ENCODE measurements at regions not wholly inside any gene's neighbourhood (a gene's known extent, or its start where the extent isn't known, plus 50 kb on each side); places are given as distances from the start of the nearest gene placed in this dataset.

DNA sequence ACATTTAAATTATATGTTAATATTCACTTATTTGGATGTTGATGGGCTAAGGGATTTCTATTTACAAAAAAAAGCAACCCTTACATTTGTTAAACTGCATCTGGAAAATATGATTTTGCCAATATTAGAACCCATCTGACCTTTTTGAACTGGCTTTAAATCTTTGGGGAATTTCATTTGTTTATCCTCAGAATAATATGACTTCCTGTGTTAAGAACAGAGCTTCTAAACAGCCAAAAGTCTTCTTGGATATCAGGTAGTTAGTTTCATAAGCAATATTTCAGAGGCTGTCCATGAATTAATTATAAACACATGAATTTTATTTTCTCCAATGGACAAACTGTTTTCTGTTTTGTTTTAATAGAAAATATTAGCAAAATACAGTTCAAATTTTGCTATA lies 301.9 kb upstream of the AGTR1 start:
- TF ChIP-seq POLR2A (IDR thresholded peaks at IDR 0.05; ENCODE audit: low read depth, low read length) (no peak), PAX5 (IDR thresholded peaks at IDR 0.05; ENCODE audit: insufficient read depth, low read length, severe bottlenecking) (no peak), POLR2AphosphoS5 (IDR thresholded peaks at IDR 0.05; ENCODE audit: low read depth, low read length) (no peak), SPI1 (IDR thresholded peaks at IDR 0.05; ENCODE audit: low read depth, low read length) (no peak), TAF1 (IDR thresholded peaks at IDR 0.05; ENCODE audit: low read depth, low read length) (no peak), POU2F2 (IDR thresholded peaks at IDR 0.05; ENCODE audit: low read depth, low read length) (no peak)
- FAIRE-seq = no peak
- DNase-seq (ENCODE audit: insufficient read length, low spot score) = no peak

DNA sequence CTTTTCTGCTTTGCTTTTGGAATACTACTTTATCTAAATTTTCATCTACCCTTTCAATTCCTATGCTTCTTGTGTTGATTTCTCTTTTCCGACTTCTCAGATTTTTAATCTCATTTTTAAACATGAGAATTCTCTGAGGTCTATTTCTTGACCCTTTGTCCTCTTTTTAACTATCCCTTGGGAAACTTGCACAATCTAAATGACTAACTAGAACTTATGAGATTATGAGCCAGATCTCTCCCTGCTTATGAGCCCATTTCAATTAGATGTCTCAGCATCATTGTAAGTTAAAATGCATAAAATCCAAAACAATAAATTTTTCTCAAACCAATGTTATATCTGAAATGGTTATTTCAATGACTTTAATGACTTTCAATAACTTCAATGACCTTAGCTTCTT lies 296.9 kb upstream of the AGTR1 start:
- TF ChIP-seq TAF1 (IDR thresholded peaks at IDR 0.05; ENCODE audit: low read depth, low read length) (no peak), POLR2A (IDR thresholded peaks at IDR 0.05; ENCODE audit: low read depth, low read length) (no peak)
- FAIRE-seq (no peak), DNase-seq (ENCODE audit: insufficient read length, low spot score) (no peak)

GRCh38 chr3:148408667-148409066 lies 289.0 kb upstream of the AGTR1 start:
- DNase-seq (ENCODE audit: insufficient read length, low spot score) (no peak), FAIRE-seq (no peak)

DNA sequence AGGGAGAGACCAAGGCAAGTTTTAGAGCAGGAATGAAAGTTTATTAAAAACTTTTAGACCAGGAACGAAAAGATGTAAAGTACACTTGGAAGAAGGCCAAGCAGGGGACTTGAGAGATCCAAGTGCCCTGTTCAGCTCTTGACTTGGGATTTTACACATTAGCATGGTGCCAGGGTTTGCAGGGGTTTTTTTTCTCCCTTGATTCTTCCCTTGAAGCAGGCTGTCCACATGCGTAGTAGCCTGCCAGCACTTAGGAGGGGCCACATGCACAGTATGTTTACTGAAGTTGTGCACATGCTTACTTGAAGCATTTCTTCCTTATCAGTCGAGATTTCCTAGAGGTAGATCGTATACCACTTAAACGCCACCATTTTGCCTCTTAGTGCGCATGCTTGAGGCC lies 277.5 kb upstream of the AGTR1 start:
- no peak for TF ChIP-seq SPI1 (IDR thresholded peaks at IDR 0.05; ENCODE audit: low read depth, low read length)
- TF ChIP-seq TAF1 (IDR thresholded peaks at IDR 0.05; ENCODE audit: low read depth, low read length) = no peak
- no peak for TF ChIP-seq POLR2A (IDR thresholded peaks at IDR 0.05; ENCODE audit: low read depth, low read length)
- no peak for TF ChIP-seq PAX5 (IDR thresholded peaks at IDR 0.05; ENCODE audit: insufficient read depth, low read length, severe bottlenecking)
- TF ChIP-seq POU2F2 (IDR thresholded peaks at IDR 0.05; ENCODE audit: low read depth, low read length) = no peak
- no peak for TF ChIP-seq POLR2AphosphoS5 (IDR thresholded peaks at IDR 0.05; ENCODE audit: low read depth, low read length)
- no peak for FAIRE-seq

More at GRCh38 chr3:148408667-148409066, 289.0 kb upstream of the AGTR1 start:
- no peak for TF ChIP-seq POU2F2 (IDR thresholded peaks at IDR 0.05; ENCODE audit: low read depth, low read length)
- no peak for TF ChIP-seq POLR2AphosphoS5 (IDR thresholded peaks at IDR 0.05; ENCODE audit: low read depth, low read length)
- TF ChIP-seq PAX5 (IDR thresholded peaks at IDR 0.05; ENCODE audit: insufficient read depth, low read length, severe bottlenecking) = no peak
- TF ChIP-seq POLR2A (IDR thresholded peaks at IDR 0.05; ENCODE audit: low read depth, low read length) = no peak
- no peak for TF ChIP-seq TAF1 (IDR thresholded peaks at IDR 0.05; ENCODE audit: low read depth, low read length)
- TF ChIP-seq SPI1 (IDR thresholded peaks at IDR 0.05; ENCODE audit: low read depth, low read length) = no peak

DNA sequence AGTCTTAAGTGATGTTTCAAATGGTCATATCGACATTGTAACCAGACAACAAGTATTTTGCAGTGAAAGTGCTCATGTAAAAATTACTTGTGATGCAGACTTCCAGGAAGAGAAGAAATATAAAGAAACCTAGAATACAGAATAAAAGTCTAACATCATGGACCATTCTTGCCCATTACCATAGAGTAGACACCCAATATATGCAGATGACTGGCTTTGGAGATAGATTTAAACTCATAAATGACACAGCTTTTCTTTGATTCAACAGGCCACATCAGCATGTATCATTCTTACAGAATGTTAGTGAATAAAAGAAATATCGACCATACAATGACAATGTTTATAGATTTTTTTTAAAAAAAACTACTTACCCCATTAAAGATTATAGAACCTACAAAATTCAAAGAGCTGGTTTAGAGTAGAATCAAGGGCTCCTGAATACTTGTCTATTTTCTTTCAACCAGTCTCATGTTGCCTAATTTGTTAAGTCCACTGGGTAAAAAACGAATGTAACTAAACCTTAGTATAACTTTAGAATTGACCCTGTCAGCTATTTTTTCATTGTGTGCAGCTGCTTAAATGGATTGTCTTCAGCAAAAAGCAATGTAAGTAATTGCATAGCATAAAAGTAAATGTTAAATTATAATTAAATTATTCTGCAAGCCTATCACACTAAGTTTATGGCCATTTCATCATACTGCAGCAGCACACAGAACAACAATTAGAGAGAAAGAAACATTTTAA lies 268.7 kb upstream of the AGTR1 start:
- FAIRE-seq (no peak), DNase-seq (ENCODE audit: insufficient read length, low spot score) (no peak)

More for the DNA sequence above, 277.5 kb upstream of the AGTR1 start:
- DNase-seq (ENCODE audit: insufficient read length, low spot score) = no peak

DNA sequence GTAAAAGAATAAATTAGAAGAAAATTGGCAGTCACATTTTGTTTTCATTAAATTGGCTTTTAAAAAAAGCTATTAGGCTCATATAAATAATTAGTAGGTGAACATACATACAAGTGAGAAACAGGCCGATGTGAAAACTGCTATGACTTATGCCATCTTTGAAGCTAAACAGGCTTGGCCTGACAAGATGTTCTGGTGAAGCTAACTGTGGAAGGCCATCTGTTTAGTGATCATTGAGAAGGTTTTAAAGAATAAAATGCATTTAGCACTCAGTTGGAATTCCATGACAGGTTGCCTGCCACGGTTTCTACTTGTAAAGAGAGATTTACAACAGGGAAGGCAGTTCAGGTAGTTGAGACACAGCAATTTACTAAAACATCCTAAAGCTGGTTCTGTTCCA lies 264.0 kb upstream of the AGTR1 start:
- no peak for TF ChIP-seq POLR2A (IDR thresholded peaks at IDR 0.05; ENCODE audit: low read depth, low read length)
- no peak for TF ChIP-seq POU2F2 (IDR thresholded peaks at IDR 0.05; ENCODE audit: low read depth, low read length)
- no peak for TF ChIP-seq SPI1 (IDR thresholded peaks at IDR 0.05; ENCODE audit: low read depth, low read length)
- no peak for TF ChIP-seq PAX5 (IDR thresholded peaks at IDR 0.05; ENCODE audit: insufficient read depth, low read length, severe bottlenecking)
- no peak for TF ChIP-seq TAF1 (IDR thresholded peaks at IDR 0.05; ENCODE audit: low read depth, low read length)
- TF ChIP-seq POLR2AphosphoS5 (IDR thresholded peaks at IDR 0.05; ENCODE audit: low read depth, low read length) = no peak
- FAIRE-seq (no peak), DNase-seq (ENCODE audit: insufficient read length, low spot score) (no peak)

More for the DNA sequence above, 268.7 kb upstream of the AGTR1 start:
- TF ChIP-seq TAF1 (IDR thresholded peaks at IDR 0.05; ENCODE audit: low read depth, low read length) (no peak), POU2F2 (IDR thresholded peaks at IDR 0.05; ENCODE audit: low read depth, low read length) (no peak), POLR2AphosphoS5 (IDR thresholded peaks at IDR 0.05; ENCODE audit: low read depth, low read length) (no peak), PAX5 (IDR thresholded peaks at IDR 0.05; ENCODE audit: insufficient read depth, low read length, severe bottlenecking) (no peak), POLR2A (IDR thresholded peaks at IDR 0.05; ENCODE audit: low read depth, low read length) (no peak), SPI1 (IDR thresholded peaks at IDR 0.05; ENCODE audit: low read depth, low read length) (no peak)

DNA sequence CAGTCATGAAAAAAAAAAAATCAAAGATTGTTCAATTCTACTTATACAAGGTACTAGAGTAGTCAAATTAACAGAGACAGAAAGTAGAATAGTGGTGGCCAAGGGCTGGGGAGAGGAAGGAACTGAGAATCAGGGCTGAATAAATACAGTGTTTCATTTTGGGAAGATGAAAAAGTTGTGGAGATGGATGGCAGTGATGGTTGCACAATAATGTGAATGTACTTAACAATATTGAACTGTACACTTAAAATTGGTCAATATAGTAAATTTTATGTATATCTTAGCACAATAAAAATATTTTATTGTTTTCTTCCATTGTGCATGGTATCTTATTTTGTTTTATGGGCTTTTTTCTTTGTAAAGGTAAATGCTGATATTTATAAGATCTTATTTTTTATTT lies 262.2 kb upstream of the AGTR1 start:
- TF ChIP-seq PAX5 (IDR thresholded peaks at IDR 0.05; ENCODE audit: insufficient read depth, low read length, severe bottlenecking) (no peak), POLR2AphosphoS5 (IDR thresholded peaks at IDR 0.05; ENCODE audit: low read depth, low read length) (no peak), SPI1 (IDR thresholded peaks at IDR 0.05; ENCODE audit: low read depth, low read length) (no peak), POU2F2 (IDR thresholded peaks at IDR 0.05; ENCODE audit: low read depth, low read length) (no peak), TAF1 (IDR thresholded peaks at IDR 0.05; ENCODE audit: low read depth, low read length) (no peak), POLR2A (IDR thresholded peaks at IDR 0.05; ENCODE audit: low read depth, low read length) (no peak)
- FAIRE-seq = no peak
- no peak for DNase-seq (ENCODE audit: insufficient read length, low spot score)

DNA sequence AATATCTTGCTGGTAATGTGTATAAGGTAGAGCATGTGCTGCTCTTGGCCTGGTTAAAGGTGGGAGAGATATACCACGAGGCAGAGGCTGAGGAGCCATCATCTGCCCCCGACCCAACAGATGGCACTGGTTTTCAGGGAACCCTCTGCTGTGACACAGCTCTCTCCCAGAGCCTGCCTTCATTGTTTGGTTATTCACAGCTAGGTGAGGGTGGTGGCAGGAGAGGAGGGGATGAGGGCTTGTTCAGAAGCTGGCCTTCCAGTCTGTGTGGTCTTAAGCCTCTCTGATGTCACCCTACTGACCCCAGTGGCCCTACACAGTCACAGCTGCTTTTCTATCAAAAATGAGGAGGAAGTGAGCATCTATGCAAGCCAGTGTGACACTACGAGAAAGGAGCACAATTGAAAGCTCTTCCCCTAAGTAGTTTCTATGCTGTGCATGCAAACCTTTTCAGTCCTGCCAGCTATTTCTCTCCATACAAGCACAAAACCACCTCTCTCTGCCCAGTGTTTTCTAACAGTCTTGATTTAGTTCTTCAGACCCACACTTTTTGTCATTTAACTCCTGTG lies 258.4 kb upstream of the AGTR1 start:
- no peak for DNase-seq (ENCODE audit: insufficient read length, low spot score)
- TF ChIP-seq PAX5 (IDR thresholded peaks at IDR 0.05; ENCODE audit: insufficient read depth, low read length, severe bottlenecking) = no peak
- TF ChIP-seq POLR2A (IDR thresholded peaks at IDR 0.05; ENCODE audit: low read depth, low read length) = no peak
- no peak for TF ChIP-seq POU2F2 (IDR thresholded peaks at IDR 0.05; ENCODE audit: low read depth, low read length)
- no peak for TF ChIP-seq TAF1 (IDR thresholded peaks at IDR 0.05; ENCODE audit: low read depth, low read length)
- no peak for TF ChIP-seq SPI1 (IDR thresholded peaks at IDR 0.05; ENCODE audit: low read depth, low read length)
- TF ChIP-seq POLR2AphosphoS5 (IDR thresholded peaks at IDR 0.05; ENCODE audit: low read depth, low read length) = no peak
- no peak for FAIRE-seq

GRCh38 chr3:148441191-148441590 lies 256.5 kb upstream of the AGTR1 start:
- no peak for FAIRE-seq
- TF ChIP-seq TAF1 (IDR thresholded peaks at IDR 0.05; ENCODE audit: low read depth, low read length) (no peak), SPI1 (IDR thresholded peaks at IDR 0.05; ENCODE audit: low read depth, low read length) (no peak), POU2F2 (IDR thresholded peaks at IDR 0.05; ENCODE audit: low read depth, low read length) (no peak), POLR2AphosphoS5 (IDR thresholded peaks at IDR 0.05; ENCODE audit: low read depth, low read length) (no peak), PAX5 (IDR thresholded peaks at IDR 0.05; ENCODE audit: insufficient read depth, low read length, severe bottlenecking) (no peak), POLR2A (IDR thresholded peaks at IDR 0.05; ENCODE audit: low read depth, low read length) (no peak)
- no peak for DNase-seq (ENCODE audit: insufficient read length, low spot score)

Measured in GM12891 (cell line).